Upper lobe of left lung (tissue), 4 donors: ENCODE measurements at regions not wholly inside any gene's neighbourhood (a gene's known extent, or its start where the extent isn't known, plus 50 kb on each side); places are given as distances from the start of the nearest gene placed in this dataset.

Experiments
- CTCF ChIP-seq, 6 experiments: fragments of 450-650 bp in 4 of 6; fragments of 200-600 bp in 2 of 6; sonication (generic) in 2 of 6; IDR thresholded peaks; one replicate each; pipeline ENCODE4 v1.5.1; 2016 to 2019; ENCODE audit warnings: antibody characterized with exemption in 6 of 6
- EP300 ChIP-seq, 4 donors: sonication (generic); formaldehyde crosslinking; IDR thresholded peaks; one replicate each; pipeline ENCODE4 v1.5.1; 2017; ENCODE audit warnings: antibody characterized with exemption in 4 of 4, control low read depth in 2 of 4

- TF ChIP-seq EP300 (IDR thresholded peaks at IDR 0.05) = no peak
- no peak for TF ChIP-seq CTCF (IDR thresholded peaks at IDR 0.05)
These were observed 79.3 kb upstream of the KCNJ18 start for GRCh38 chr17:21613071-21613429.
